ENCODE measurements at regions not wholly inside any gene's neighbourhood (a gene's known extent, or its start where the extent isn't known, plus 50 kb on each side); places are given as distances from the start of the nearest gene placed in this dataset.

- Histone ChIP-seq H3K36me3 (ENCODE audit: control insufficient read depth, insufficient read depth, low read length) (no peaks in the 10 kb centered on the region), H3K4me1 (ENCODE audit: control insufficient read depth, insufficient read depth, low read length) (no peaks in the 10 kb centered on the region), H3K9ac (ENCODE audit: extremely low read depth, low read length, poor library complexity, severe bottlenecking) (no peak overlapping the region), H3K27me3 (ENCODE audit: control insufficient read depth, insufficient read depth, low read length, poor library complexity, severe bottlenecking) (no peaks in the 10 kb centered on the region), H3K27ac (ENCODE audit: low read depth, low read length) (no peak overlapping the region), H3K4me3 (ENCODE audit: low read length) (no peak overlapping the region), H3K9me3 (ENCODE audit: control insufficient read depth, low read length) (no peaks in the 10 kb centered on the region)
- no peak for TF ChIP-seq CTCF (conservative IDR thresholded peaks at IDR 0.05)
- Mint-ChIP-seq H3K36me3 (ENCODE audit: low read depth) (no peaks in the 10 kb centered on the region), H3K9me3 (no peaks in the 10 kb centered on the region), H3K4me3 (no peak overlapping the region), H3K27ac (no peak overlapping the region), H3K4me1 (no peaks in the 10 kb centered on the region), H3K27me3 (ENCODE audit: insufficient read depth) (no peaks in the 10 kb centered on the region)
- WGBS, 2 experiments (ENCODE audit: insufficient coverage in 1 of 2, insufficient read length in 1 of 2), result 99 to 100% methylated on average over 3 of the region's 4 CpGs
- DNase-seq, result no peak
Measured at GRCh38 chr9:109725460-109725859, 54.5 kb upstream of the PALM2AKAP2 start.

- 87 to 92% methylated on average over 3 to 4 of the region's 4 CpGs for WGBS, 2 experiments (ENCODE audit: insufficient coverage in 1 of 2, insufficient read length in 1 of 2)
- no peak overlapping the region for H3K4me3 ChIP-seq (ENCODE audit: low read length)
- no peak for TF ChIP-seq CTCF (conservative IDR thresholded peaks at IDR 0.05)
- H3K4me1 ChIP-seq (ENCODE audit: control insufficient read depth, insufficient read depth, low read length), result no peaks in the 10 kb centered on the region
- no peaks in the 10 kb centered on the region for H3K36me3 Mint-ChIP-seq (ENCODE audit: low read depth)
- DNase-seq, result no peak
- H3K4me1 Mint-ChIP-seq, result no peaks in the 10 kb centered on the region
- H3K27ac Mint-ChIP-seq, result no peak overlapping the region
- H3K36me3 ChIP-seq (ENCODE audit: control insufficient read depth, insufficient read depth, low read length), result no peaks in the 10 kb centered on the region
- H3K27me3 ChIP-seq (ENCODE audit: control insufficient read depth, insufficient read depth, low read length, poor library complexity, severe bottlenecking), result no peaks in the 10 kb centered on the region
- no peak overlapping the region for H3K27ac ChIP-seq (ENCODE audit: low read depth, low read length)
- no peaks in the 10 kb centered on the region for H3K27me3 Mint-ChIP-seq (ENCODE audit: insufficient read depth)
- H3K4me3 Mint-ChIP-seq, result no peak overlapping the region
- no peak overlapping the region for H3K9ac ChIP-seq (ENCODE audit: extremely low read depth, low read length, poor library complexity, severe bottlenecking)
- H3K9me3 ChIP-seq (ENCODE audit: control insufficient read depth, low read length), result no peaks in the 10 kb centered on the region
- no peaks in the 10 kb centered on the region for H3K9me3 Mint-ChIP-seq
Measured at GRCh38 chr9:109726119-109726518, 53.9 kb upstream of the PALM2AKAP2 start.

GRCh38 chr9:109728686-109729300 lies 51.2 kb upstream of the PALM2AKAP2 start:
- DNase-seq, result no peak
- H3K9me3 ChIP-seq (ENCODE audit: control insufficient read depth, low read length), result no peaks in the 10 kb centered on the region
- H3K27ac Mint-ChIP-seq, result no peak overlapping the region
- H3K9ac ChIP-seq (ENCODE audit: extremely low read depth, low read length, poor library complexity, severe bottlenecking), result no peak overlapping the region
- peaks cover 3% of the 10 kb centered on the region for H3K27me3 Mint-ChIP-seq (ENCODE audit: insufficient read depth)
- H3K27me3 ChIP-seq (ENCODE audit: control insufficient read depth, insufficient read depth, low read length, poor library complexity, severe bottlenecking), result no peaks in the 10 kb centered on the region
- H3K4me1 ChIP-seq (ENCODE audit: control insufficient read depth, insufficient read depth, low read length), result no peaks in the 10 kb centered on the region
- H3K9me3 Mint-ChIP-seq, result no peaks in the 10 kb centered on the region
- TF ChIP-seq CTCF (conservative IDR thresholded peaks at IDR 0.05), result no peak
- H3K36me3 Mint-ChIP-seq (ENCODE audit: low read depth), result no peaks in the 10 kb centered on the region
- no peaks in the 10 kb centered on the region for H3K36me3 ChIP-seq (ENCODE audit: control insufficient read depth, insufficient read depth, low read length)
- 97 to 100% methylated on average over 3 of the region's 3 CpGs for WGBS, 2 experiments (ENCODE audit: insufficient coverage in 1 of 2, insufficient read length in 1 of 2)
- H3K4me3 ChIP-seq (ENCODE audit: low read length), result no peak overlapping the region
- H3K4me3 Mint-ChIP-seq, result no peak overlapping the region
- no peaks in the 10 kb centered on the region for H3K4me1 Mint-ChIP-seq
- no peak overlapping the region for H3K27ac ChIP-seq (ENCODE audit: low read depth, low read length)
